H9 (cell line): ENCODE measurements at regions not wholly inside any gene's neighbourhood (a gene's known extent, or its start where the extent isn't known, plus 50 kb on each side); places are given as distances from the start of the nearest gene placed in this dataset.

Experiments
- DNase-seq: peaks from one replicate; pipeline ENCODE4 v3.0.0-alpha.2; 2017
- H2AFZ ChIP-seq: one replicate; pipeline ENCODE4 v1.6.1; 2013; ENCODE audit warnings: mild to moderate bottlenecking, low read length, control low read depth, moderate library complexity
- H2AK5ac ChIP-seq: 2 replicates; pipeline ENCODE4 v1.6.1; 2013; ENCODE audit warnings: low read length, control low read depth, mixed read lengths; ENCODE audit not compliant: insufficient read length
- H2BK120ac ChIP-seq: one replicate; pipeline ENCODE4 v1.6.1; 2013; ENCODE audit warnings: low read depth, mild to moderate bottlenecking, low read length, control low read depth, inconsistent platforms; ENCODE audit not compliant: poor library complexity, severe bottlenecking
- H2BK12ac ChIP-seq: 2 replicates; pipeline ENCODE4 v1.6.1; 2013; ENCODE audit warnings: low read length, control low read depth, mixed read lengths, low read depth; ENCODE audit not compliant: insufficient read length
- H2BK15ac ChIP-seq: 2 replicates; pipeline ENCODE4 v1.6.1; 2013; ENCODE audit warnings: low read depth, low read length, control low read depth
- H2BK20ac ChIP-seq: one replicate; pipeline ENCODE4 v1.6.1; 2013; ENCODE audit warnings: low read depth, mild to moderate bottlenecking, low read length, control low read depth, inconsistent platforms; ENCODE audit not compliant: poor library complexity, severe bottlenecking
- H2BK5ac ChIP-seq: 2 replicates; pipeline ENCODE4 v1.6.1; 2013; ENCODE audit warnings: low read length, control low read depth, mixed read lengths; ENCODE audit not compliant: insufficient read length
- H3K14ac ChIP-seq: 2 replicates; pipeline ENCODE4 v1.6.1; 2013; ENCODE audit warnings: low read length, control low read depth; ENCODE audit not compliant: insufficient read depth
- H3K18ac ChIP-seq: 2 replicates; pipeline ENCODE4 v1.6.1; 2013; ENCODE audit warnings: low read depth, mild to moderate bottlenecking, mixed read lengths, low read length, control low read depth; ENCODE audit not compliant: insufficient read length
- H3K23ac ChIP-seq: 2 replicates; pipeline ENCODE4 v1.6.1; 2013; ENCODE audit warnings: low read length, control low read depth, mixed read lengths, low read depth; ENCODE audit not compliant: insufficient read length
- H3K23me2 ChIP-seq: 2 replicates; pipeline ENCODE4 v1.6.1; 2013; ENCODE audit warnings: low read depth, mild to moderate bottlenecking, mixed read lengths, low read length, control low read depth; ENCODE audit not compliant: insufficient read length, poor library complexity, severe bottlenecking
- H3K27ac ChIP-seq: 2 replicates; pipeline ENCODE4 v1.5.1; 2013; ENCODE audit warnings: low read length, control low read depth, mixed read lengths, low read depth; ENCODE audit not compliant: insufficient read length
- H3K27me3 ChIP-seq: 2 replicates; pipeline ENCODE4 v1.6.1; 2013; ENCODE audit warnings: low read length, control low read depth, inconsistent platforms; ENCODE audit not compliant: insufficient read depth
- H3K4ac ChIP-seq: 2 replicates; pipeline ENCODE4 v1.6.1; 2013; ENCODE audit warnings: low read depth, mild to moderate bottlenecking, control low read depth, inconsistent platforms, low read length, moderate library complexity
- H3K4me1 ChIP-seq: 2 replicates; pipeline ENCODE4 v1.6.1; 2013; ENCODE audit warnings: low read length, control low read depth, inconsistent platforms; ENCODE audit not compliant: insufficient read depth
- H3K4me2 ChIP-seq: 2 replicates; pipeline ENCODE4 v1.6.1; 2013; ENCODE audit warnings: low read length, control low read depth, mixed read lengths; ENCODE audit not compliant: insufficient read length, insufficient read depth
- H3K56ac ChIP-seq: 2 replicates; pipeline ENCODE4 v1.6.1; 2013; ENCODE audit warnings: low read depth, mild to moderate bottlenecking, mixed read lengths, low read length, control low read depth; ENCODE audit not compliant: insufficient read length
- H3K79me1 ChIP-seq: 2 replicates; pipeline ENCODE4 v1.6.1; 2013; ENCODE audit warnings: low read depth, mild to moderate bottlenecking, moderate library complexity, low read length, control low read depth, inconsistent platforms; ENCODE audit not compliant: insufficient read depth, poor library complexity, severe bottlenecking
- H3K79me2 ChIP-seq: 2 replicates; pipeline ENCODE4 v1.6.1; 2013; ENCODE audit warnings: low read length, control low read depth, inconsistent platforms; ENCODE audit not compliant: insufficient read depth
- H3K9ac ChIP-seq: 2 replicates; pipeline ENCODE4 v1.6.1; 2013; ENCODE audit warnings: low read length, control low read depth, mixed read lengths; ENCODE audit not compliant: insufficient read length; ENCODE audit errors: extremely low read depth
- H3K9me3 ChIP-seq: one replicate; pipeline ENCODE4 v1.6.1; 2013; ENCODE audit warnings: low read depth, low read length, inconsistent platforms; ENCODE audit not compliant: control insufficient read depth
- H3T11ph ChIP-seq: one replicate; pipeline ENCODE4 v1.6.1; 2013; ENCODE audit warnings: mild to moderate bottlenecking, low read length, control low read depth, inconsistent platforms
- H4K20me1 ChIP-seq: one replicate; pipeline ENCODE4 v1.6.1; 2013; ENCODE audit not compliant: control insufficient read depth, insufficient read length, insufficient read depth
- H4K5ac ChIP-seq: 2 replicates; pipeline ENCODE4 v1.6.1; 2013; ENCODE audit warnings: low read depth, mild to moderate bottlenecking, mixed read lengths, low read length, control low read depth; ENCODE audit not compliant: insufficient read length
- H4K8ac ChIP-seq: replicated peaks from 2 replicates; pipeline ENCODE4 v1.6.1; 2013; ENCODE audit warnings: low read length, control low read depth, mixed read lengths, low read depth; ENCODE audit not compliant: insufficient read length
- H4K91ac ChIP-seq: 2 replicates; pipeline ENCODE4 v1.6.1; 2013; ENCODE audit warnings: low read depth, mild to moderate bottlenecking, moderate library complexity, mixed read lengths, low read length, control low read depth; ENCODE audit not compliant: insufficient read length
- H3K27ac Mint-ChIP-seq, 3 experiments: 2 replicates in 2 of 3; 3 replicates in 1 of 3; pipeline ENCODE4 v1.8.0; 2020 to 2021; ENCODE audit warnings: mixed read lengths in 3 of 3, mild to moderate bottlenecking in 1 of 3, moderate library complexity in 1 of 3
- H3K27me3 Mint-ChIP-seq: 2 replicates; pipeline ENCODE4 v1.8.0; 2021; ENCODE audit warnings: low read depth, mild to moderate bottlenecking, moderate library complexity, mixed read lengths
- H3K36me3 Mint-ChIP-seq, 3 experiments: 2 replicates in 2 of 3; 3 replicates in 1 of 3; pipeline ENCODE4 v1.8.0; 2020 to 2021; ENCODE audit warnings: low read depth in 3 of 3, mixed read lengths in 3 of 3; ENCODE audit not compliant: insufficient read depth in 1 of 3
- H3K4me1 Mint-ChIP-seq, 2 experiments: 2 replicates each; pipeline ENCODE4 v1.8.0; 2020; ENCODE audit warnings: mixed read lengths in 2 of 2
- H3K4me3 Mint-ChIP-seq, 2 experiments: 2 replicates in 1 of 2; 3 replicates in 1 of 2; pipeline ENCODE4 v1.8.0; 2020 to 2021; ENCODE audit warnings: mild to moderate bottlenecking in 2 of 2, mixed read lengths in 2 of 2, moderate library complexity in 1 of 2
- H3K9me3 Mint-ChIP-seq, 2 experiments: 2 replicates in 1 of 2; 3 replicates in 1 of 2; pipeline ENCODE4 v1.8.0; 2020; ENCODE audit warnings: mild to moderate bottlenecking in 2 of 2, mixed read lengths in 2 of 2, moderate library complexity in 1 of 2
- CTCF ChIP-seq: fragments of 200-600 bp; sonication (generic); conservative IDR thresholded peaks from 3 replicates; pipeline ENCODE4 v1.8.0; 2021; ENCODE audit warnings: antibody characterized with exemption, mild to moderate bottlenecking
- WGBS: extraction: QIAGEN DNeasy Blood & Tissue Kit; methylation state at CpG from one replicate; pipeline ENCODE4 v1.1.7; 2013; ENCODE audit warnings: missing lambda C conversion rate, low lambda C conversion rate, mixed read lengths; ENCODE audit not compliant: insufficient read length; ENCODE audit errors: extremely low coverage; 5-methylcytosine and 5-hydroxymethylcytosine counted together

GRCh38 chr20:50420380-50420779 is 89.8 kb upstream of the PTPN1 start:
- H3K79me2 ChIP-seq, result no peaks in the 10 kb centered on the region
- no peaks in the 10 kb centered on the region for H3K23me2 ChIP-seq
- Mint-ChIP-seq H3K27me3 (peaks cover 9% of the 10 kb centered on the region), H3K4me1 (peaks cover 12 to 15% of the 10 kb centered on the region in 2 experiments), H3K36me3 (no peaks in the 10 kb centered on the region), H3K27ac (no peak overlapping the region), H3K9me3 (peaks cover 3 to 7% of the 10 kb centered on the region in 2 experiments; a peak in 2 of 5 replicates), H3K4me3 (no peak overlapping the region)
- no peaks in the 10 kb centered on the region for H3K4me1 ChIP-seq
- no peak for TF ChIP-seq CTCF
- H3K9me3 ChIP-seq, result no peaks in the 10 kb centered on the region
- no CpG with 5 or more reads among the region's 7 CpGs for WGBS
- no peaks in the 10 kb centered on the region for H3K27me3 ChIP-seq
- no peak overlapping the region for H4K8ac ChIP-seq
- H3K9ac ChIP-seq, result no peak overlapping the region
- no peak overlapping the region for H2BK12ac ChIP-seq
- no peak overlapping the region for H3K18ac ChIP-seq
- H3K4me2 ChIP-seq, result no peak overlapping the region
- H2AK5ac ChIP-seq, result no peak overlapping the region
- DNase-seq, result no peak
- no peak overlapping the region for H4K5ac ChIP-seq
- no peak overlapping the region for H4K91ac ChIP-seq
- no peak overlapping the region for H2AFZ ChIP-seq
- H2BK5ac ChIP-seq, result no peak overlapping the region
- H3K14ac ChIP-seq, result no peak overlapping the region
- H3K56ac ChIP-seq, result no peak overlapping the region
- no peak overlapping the region for H2BK15ac ChIP-seq
- no peak overlapping the region for H3K4ac ChIP-seq
- no peak overlapping the region for H3T11ph ChIP-seq
- H2BK120ac ChIP-seq, result no peak overlapping the region
- no peaks in the 10 kb centered on the region for H3K79me1 ChIP-seq
- no peak overlapping the region for H3K23ac ChIP-seq
- H4K20me1 ChIP-seq, result no peaks in the 10 kb centered on the region
- H3K27ac ChIP-seq, result no peak overlapping the region
- H2BK20ac ChIP-seq, result no peak overlapping the region
